ENCODE measurements at regions not wholly inside any gene's neighbourhood (a gene's known extent, or its start where the extent isn't known, plus 50 kb on each side); places are given as distances from the start of the nearest gene placed in this dataset.

DNA sequence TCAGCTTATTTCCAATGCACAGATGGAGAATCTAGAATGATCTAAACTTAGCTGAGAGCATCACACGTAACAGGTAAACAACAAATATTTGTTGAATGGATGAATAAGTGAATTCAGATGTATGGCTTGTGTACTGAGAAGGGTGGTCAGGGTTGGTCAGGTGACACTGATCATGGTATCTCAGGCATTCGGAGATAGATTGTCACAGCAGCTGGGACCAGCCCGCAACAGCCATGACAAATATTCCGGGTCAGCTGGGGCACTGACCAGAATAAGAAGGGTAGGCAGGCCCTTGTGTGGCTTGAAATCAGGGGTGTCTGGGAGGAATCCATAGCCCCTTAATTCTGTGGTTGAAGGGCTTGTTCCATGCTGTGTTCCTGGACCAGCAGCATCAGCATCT is 159.4 kb upstream of the ARX start:
- TF ChIP-seq, protein P1, sequence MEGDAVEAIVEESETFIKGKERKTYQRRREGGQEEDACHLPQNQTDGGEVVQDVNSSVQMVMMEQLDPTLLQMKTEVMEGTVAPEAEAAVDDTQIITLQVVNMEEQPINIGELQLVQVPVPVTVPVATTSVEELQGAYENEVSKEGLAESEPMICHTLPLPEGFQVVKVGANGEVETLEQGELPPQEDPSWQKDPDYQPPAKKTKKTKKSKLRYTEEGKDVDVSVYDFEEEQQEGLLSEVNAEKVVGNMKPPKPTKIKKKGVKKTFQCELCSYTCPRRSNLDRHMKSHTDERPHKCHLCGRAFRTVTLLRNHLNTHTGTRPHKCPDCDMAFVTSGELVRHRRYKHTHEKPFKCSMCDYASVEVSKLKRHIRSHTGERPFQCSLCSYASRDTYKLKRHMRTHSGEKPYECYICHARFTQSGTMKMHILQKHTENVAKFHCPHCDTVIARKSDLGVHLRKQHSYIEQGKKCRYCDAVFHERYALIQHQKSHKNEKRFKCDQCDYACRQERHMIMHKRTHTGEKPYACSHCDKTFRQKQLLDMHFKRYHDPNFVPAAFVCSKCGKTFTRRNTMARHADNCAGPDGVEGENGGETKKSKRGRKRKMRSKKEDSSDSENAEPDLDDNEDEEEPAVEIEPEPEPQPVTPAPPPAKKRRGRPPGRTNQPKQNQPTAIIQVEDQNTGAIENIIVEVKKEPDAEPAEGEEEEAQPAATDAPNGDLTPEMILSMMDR (IDR thresholded peaks at IDR 0.05; ENCODE audit: insufficient read depth, low read length, poor library complexity, severe bottlenecking): no peak
- TF ChIP-seq EZH2phosphoT487 (conservative IDR thresholded peaks at IDR 0.05; ENCODE audit: low read length): no peak
